LNCaP clone FGC (cell line): ENCODE measurements at regions not wholly inside any gene's neighbourhood (a gene's known extent, or its start where the extent isn't known, plus 50 kb on each side); places are given as distances from the start of the nearest gene placed in this dataset.

ENCODE experiments used
- DNase-seq: peaks from one replicate; pipeline ENCODE4 v3.0.0-alpha.2; 2011; ENCODE audit warnings: low read depth
- H3K4me3 ChIP-seq: 2 replicates; pipeline ENCODE4 v1.5.1; 2011; ENCODE audit warnings: mild to moderate bottlenecking, low read depth, low read length, control low read depth
- CTCF ChIP-seq: IDR thresholded peaks from 2 replicates; pipeline ENCODE4 v1.5.1; 2012; ENCODE audit warnings: mild to moderate bottlenecking; ENCODE audit not compliant: control insufficient read depth, insufficient read depth; ENCODE audit errors: extremely low read depth

GRCh38 chr12:53808023-53808705 lies 56.4 kb upstream of the CISTR start:
- DNase-seq, result no peak
- TF ChIP-seq CTCF, result no peak
- H3K4me3 ChIP-seq, result no peak overlapping the region

GRCh38 chr12:53809005-53809404 lies 57.2 kb upstream of the CISTR start:
- no peak for TF ChIP-seq CTCF
- DNase-seq, result no peak
- H3K4me3 ChIP-seq, result no peak overlapping the region

GRCh38 chr12:53810950-53811349 lies 59.2 kb upstream of the CISTR start:
- DNase-seq, result no peak
- no peak for TF ChIP-seq CTCF
- H3K4me3 ChIP-seq, result no peak overlapping the region

- H3K4me3 ChIP-seq, result no peak overlapping the region
- DNase-seq, result no peak
- no peak for TF ChIP-seq CTCF
Observed at GRCh38 chr12:53811606-53812005, 59.8 kb upstream of the CISTR start.

- H3K4me3 ChIP-seq, result no peak overlapping the region
- no peak for TF ChIP-seq CTCF
- DNase-seq, result no peak
Observed at GRCh38 chr12:53816360-53817020, 64.7 kb upstream of the CISTR start.

GRCh38 chr12:53817021-53817389 lies 65.2 kb upstream of the CISTR start:
- TF ChIP-seq CTCF, result no peak
- no peak for DNase-seq
- no peak overlapping the region for H3K4me3 ChIP-seq
